A549 (cell line): ENCODE measurements at regions not wholly inside any gene's neighbourhood (a gene's known extent, or its start where the extent isn't known, plus 50 kb on each side); places are given as distances from the start of the nearest gene placed in this dataset.

Source experiments
- EP300 ChIP-seq, 2 experiments: fragments of >200 bp; sonication (Bioruptor Twin); formaldehyde crosslinking; IDR thresholded peaks; 2 replicates in 1 of 2; 3 replicates in 1 of 2; pipeline ENCODE4 v1.6.1; 2016 to 2017
- KDM1A ChIP-seq: fragments of 200-600 bp; sonication (generic); IDR thresholded peaks from 2 replicates; pipeline ENCODE4 v1.6.1; 2016; ENCODE audit warnings: low read depth, mild to moderate bottlenecking
- NPAS2 ChIP-seq: fragments of 250-450 bp; sonication (Bioruptor Pico); IDR thresholded peaks from 2 replicates; pipeline ENCODE4 v1.8.0; 2022; ENCODE audit warnings: mild to moderate bottlenecking, moderate library complexity, borderline replicate concordance
- POLR2A ChIP-seq: IDR thresholded peaks from 2 replicates; pipeline ENCODE4 v1.6.1; 2012; ENCODE audit warnings: mild to moderate bottlenecking, low read length
- RFX5 ChIP-seq: fragments of 450-650 bp; IDR thresholded peaks from 2 replicates; pipeline ENCODE4 v1.7.1; 2014; ENCODE audit warnings: antibody characterized with exemption, mild to moderate bottlenecking, moderate library complexity
- ZSCAN20 ChIP-seq: fragments of 250-450 bp; sonication (Bioruptor Pico); IDR thresholded peaks from 2 replicates; pipeline ENCODE4 v1.8.0; 2022; ENCODE audit warnings: mild to moderate bottlenecking, moderate library complexity
- TF ChIP-seq, protein P1 (sequence below): fragments of >200 bp; sonication (Bioruptor Twin); formaldehyde crosslinking; IDR thresholded peaks from 3 replicates; pipeline ENCODE4 v1.6.1; 2016
- TF ChIP-seq, protein P2 (sequence below): fragments of >200 bp; sonication (Bioruptor Twin); formaldehyde crosslinking; IDR thresholded peaks from 3 replicates; pipeline ENCODE4 v1.5.1; 2016
- TF ChIP-seq, protein P3 (sequence below): fragments of 450-650 bp; IDR thresholded peaks from 2 replicates; pipeline ENCODE4 v1.6.1; 2014; ENCODE audit warnings: antibody characterized with exemption

DNA sequence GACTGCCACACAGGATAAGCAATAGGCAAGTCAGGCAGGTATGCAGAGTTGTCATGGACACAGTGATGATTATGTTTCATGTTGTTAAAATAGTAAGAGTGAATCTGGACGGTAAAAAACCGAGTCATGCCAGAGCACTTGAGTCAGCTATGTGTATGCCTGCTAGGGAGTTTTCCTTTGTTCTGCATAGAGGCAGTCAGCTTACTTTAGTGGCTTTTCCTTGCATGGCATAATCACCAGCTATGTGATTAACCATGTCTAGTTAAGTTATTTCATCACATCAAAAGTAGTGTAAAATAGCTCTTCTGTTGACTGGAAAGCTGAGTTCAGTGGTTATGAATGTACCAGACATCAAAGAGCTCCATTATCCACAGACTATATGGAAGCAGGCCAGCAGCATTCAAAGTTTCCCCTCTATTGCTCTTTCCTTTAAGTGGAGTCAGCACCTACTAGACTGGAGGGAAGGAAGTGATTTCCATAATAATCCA is 989.8 kb downstream of the TLE1 start:
- TF ChIP-seq, protein P1, sequence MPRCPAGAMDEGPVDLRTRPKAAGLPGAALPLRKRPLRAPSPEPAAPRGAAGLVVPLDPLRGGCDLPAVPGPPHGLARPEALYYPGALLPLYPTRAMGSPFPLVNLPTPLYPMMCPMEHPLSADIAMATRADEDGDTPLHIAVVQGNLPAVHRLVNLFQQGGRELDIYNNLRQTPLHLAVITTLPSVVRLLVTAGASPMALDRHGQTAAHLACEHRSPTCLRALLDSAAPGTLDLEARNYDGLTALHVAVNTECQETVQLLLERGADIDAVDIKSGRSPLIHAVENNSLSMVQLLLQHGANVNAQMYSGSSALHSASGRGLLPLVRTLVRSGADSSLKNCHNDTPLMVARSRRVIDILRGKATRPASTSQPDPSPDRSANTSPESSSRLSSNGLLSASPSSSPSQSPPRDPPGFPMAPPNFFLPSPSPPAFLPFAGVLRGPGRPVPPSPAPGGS: no peak
- TF ChIP-seq EP300 (IDR thresholded peaks at IDR 0.05) (no peak), POLR2A (no peak), KDM1A (no peak), NPAS2 (no peak), RFX5 (no peak), ZSCAN20 (CRISPR knock-in tag) (no peak)
- TF ChIP-seq, protein P2, sequence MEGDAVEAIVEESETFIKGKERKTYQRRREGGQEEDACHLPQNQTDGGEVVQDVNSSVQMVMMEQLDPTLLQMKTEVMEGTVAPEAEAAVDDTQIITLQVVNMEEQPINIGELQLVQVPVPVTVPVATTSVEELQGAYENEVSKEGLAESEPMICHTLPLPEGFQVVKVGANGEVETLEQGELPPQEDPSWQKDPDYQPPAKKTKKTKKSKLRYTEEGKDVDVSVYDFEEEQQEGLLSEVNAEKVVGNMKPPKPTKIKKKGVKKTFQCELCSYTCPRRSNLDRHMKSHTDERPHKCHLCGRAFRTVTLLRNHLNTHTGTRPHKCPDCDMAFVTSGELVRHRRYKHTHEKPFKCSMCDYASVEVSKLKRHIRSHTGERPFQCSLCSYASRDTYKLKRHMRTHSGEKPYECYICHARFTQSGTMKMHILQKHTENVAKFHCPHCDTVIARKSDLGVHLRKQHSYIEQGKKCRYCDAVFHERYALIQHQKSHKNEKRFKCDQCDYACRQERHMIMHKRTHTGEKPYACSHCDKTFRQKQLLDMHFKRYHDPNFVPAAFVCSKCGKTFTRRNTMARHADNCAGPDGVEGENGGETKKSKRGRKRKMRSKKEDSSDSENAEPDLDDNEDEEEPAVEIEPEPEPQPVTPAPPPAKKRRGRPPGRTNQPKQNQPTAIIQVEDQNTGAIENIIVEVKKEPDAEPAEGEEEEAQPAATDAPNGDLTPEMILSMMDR: no peak
- TF ChIP-seq, protein P3, sequence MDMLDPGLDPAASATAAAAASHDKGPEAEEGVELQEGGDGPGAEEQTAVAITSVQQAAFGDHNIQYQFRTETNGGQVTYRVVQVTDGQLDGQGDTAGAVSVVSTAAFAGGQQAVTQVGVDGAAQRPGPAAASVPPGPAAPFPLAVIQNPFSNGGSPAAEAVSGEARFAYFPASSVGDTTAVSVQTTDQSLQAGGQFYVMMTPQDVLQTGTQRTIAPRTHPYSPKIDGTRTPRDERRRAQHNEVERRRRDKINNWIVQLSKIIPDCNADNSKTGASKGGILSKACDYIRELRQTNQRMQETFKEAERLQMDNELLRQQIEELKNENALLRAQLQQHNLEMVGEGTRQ: no peak
